ENCODE measurements at regions not wholly inside any gene's neighbourhood (a gene's known extent, or its start where the extent isn't known, plus 50 kb on each side); places are given as distances from the start of the nearest gene placed in this dataset.

DNA sequence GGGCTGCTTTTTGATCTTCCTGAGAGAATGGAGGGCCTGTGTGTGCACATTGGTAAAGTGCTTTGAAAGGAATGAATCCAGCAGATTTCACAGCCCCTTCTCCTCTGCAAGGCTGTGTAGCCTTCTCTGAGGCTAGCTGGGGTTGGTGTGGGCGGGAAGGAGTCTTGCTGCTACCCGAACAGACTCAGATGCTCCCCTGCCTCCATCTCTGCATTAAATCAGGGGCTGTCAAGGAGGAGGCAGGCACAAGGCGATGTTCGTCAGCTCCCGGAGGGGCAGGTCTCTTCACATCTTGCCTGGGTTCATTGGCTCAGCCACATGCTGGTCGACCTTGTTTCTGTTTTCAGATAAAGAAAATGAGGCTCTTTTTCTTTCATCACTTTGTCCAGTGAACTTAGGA is 291.5 kb upstream of the SULF2 start:
- Histone ChIP-seq H3K79me2 (ENCODE audit: control insufficient read depth, low read length) (no peaks in the 10 kb centered on the region; the same call in 1 of the 2 replicates), H3K36me3 (ENCODE audit: control insufficient read depth, low read length) (no peaks in the 10 kb centered on the region), H3K4me3 (ENCODE audit: low read length) (no peak overlapping the region), H3K9me3 (ENCODE audit: control insufficient read depth, insufficient read depth, low read length) (no peaks in the 10 kb centered on the region), H4K20me1 (ENCODE audit: control insufficient read depth, insufficient read depth, low read depth, low read length) (no peaks in the 10 kb centered on the region), H3K4me2 (ENCODE audit: low read length) (no peak overlapping the region), H3F3A (ENCODE audit: control insufficient read depth, insufficient read depth) (no peaks in the 10 kb centered on the region), H3K9me2 (replicated peaks; ENCODE audit: control insufficient read depth, low read length) (no peaks in the 10 kb centered on the region), H3K4me1 (ENCODE audit: control insufficient read depth, low read length) (no peaks in the 10 kb centered on the region), H3K27me3 (ENCODE audit: control insufficient read depth, low read length) (no peaks in the 10 kb centered on the region; the same call in 1 of the 2 replicates), H3K27ac (ENCODE audit: low read depth, low read length) (no peak overlapping the region)
- no peak for TF ChIP-seq EZH2phosphoT487 (IDR thresholded peaks at IDR 0.05; ENCODE audit: borderline replicate concordance, low read length)
- TF ChIP-seq, protein P1, sequence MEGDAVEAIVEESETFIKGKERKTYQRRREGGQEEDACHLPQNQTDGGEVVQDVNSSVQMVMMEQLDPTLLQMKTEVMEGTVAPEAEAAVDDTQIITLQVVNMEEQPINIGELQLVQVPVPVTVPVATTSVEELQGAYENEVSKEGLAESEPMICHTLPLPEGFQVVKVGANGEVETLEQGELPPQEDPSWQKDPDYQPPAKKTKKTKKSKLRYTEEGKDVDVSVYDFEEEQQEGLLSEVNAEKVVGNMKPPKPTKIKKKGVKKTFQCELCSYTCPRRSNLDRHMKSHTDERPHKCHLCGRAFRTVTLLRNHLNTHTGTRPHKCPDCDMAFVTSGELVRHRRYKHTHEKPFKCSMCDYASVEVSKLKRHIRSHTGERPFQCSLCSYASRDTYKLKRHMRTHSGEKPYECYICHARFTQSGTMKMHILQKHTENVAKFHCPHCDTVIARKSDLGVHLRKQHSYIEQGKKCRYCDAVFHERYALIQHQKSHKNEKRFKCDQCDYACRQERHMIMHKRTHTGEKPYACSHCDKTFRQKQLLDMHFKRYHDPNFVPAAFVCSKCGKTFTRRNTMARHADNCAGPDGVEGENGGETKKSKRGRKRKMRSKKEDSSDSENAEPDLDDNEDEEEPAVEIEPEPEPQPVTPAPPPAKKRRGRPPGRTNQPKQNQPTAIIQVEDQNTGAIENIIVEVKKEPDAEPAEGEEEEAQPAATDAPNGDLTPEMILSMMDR (IDR thresholded peaks at IDR 0.05; ENCODE audit: low read depth, low read length, poor library complexity, severe bottlenecking), result no peak

DNA sequence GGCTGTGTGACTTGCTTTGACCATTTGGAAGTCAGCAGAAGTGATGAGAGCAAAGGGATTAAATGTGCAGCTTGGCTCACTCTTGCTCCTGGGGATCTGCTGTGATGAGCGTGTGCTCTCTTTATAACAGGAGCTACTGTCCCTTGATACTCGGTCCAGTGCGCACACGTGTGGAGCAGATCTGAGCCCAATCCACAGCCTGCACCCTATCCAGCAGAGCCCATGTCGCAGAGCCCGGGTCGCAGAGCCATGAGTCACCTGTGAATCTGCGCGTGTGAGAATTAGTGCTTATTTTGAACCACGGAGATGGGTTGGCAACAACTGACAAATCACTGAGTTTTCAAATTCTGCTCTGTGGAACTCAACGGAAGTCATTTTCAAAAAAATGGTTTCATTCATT is 291.0 kb upstream of the SULF2 start:
- Histone ChIP-seq H3K27ac (ENCODE audit: low read depth, low read length) (no peak overlapping the region), H3K27me3 (ENCODE audit: control insufficient read depth, low read length) (no peaks in the 10 kb centered on the region; the same call in 1 of the 2 replicates), H4K20me1 (ENCODE audit: control insufficient read depth, insufficient read depth, low read depth, low read length) (no peaks in the 10 kb centered on the region), H3K9me3 (ENCODE audit: control insufficient read depth, insufficient read depth, low read length) (no peaks in the 10 kb centered on the region), H3K4me2 (ENCODE audit: low read length) (no peak overlapping the region), H3K4me3 (ENCODE audit: low read length) (no peak overlapping the region), H3K4me1 (ENCODE audit: control insufficient read depth, low read length) (no peaks in the 10 kb centered on the region), H3K9me2 (replicated peaks; ENCODE audit: control insufficient read depth, low read length) (no peaks in the 10 kb centered on the region), H3K79me2 (ENCODE audit: control insufficient read depth, low read length) (no peaks in the 10 kb centered on the region; the same call in 1 of the 2 replicates), H3F3A (ENCODE audit: control insufficient read depth, insufficient read depth) (no peaks in the 10 kb centered on the region), H3K36me3 (ENCODE audit: control insufficient read depth, low read length) (no peaks in the 10 kb centered on the region)
- TF ChIP-seq, protein P1 (IDR thresholded peaks at IDR 0.05; ENCODE audit: low read depth, low read length, poor library complexity, severe bottlenecking), result no peak
- TF ChIP-seq EZH2phosphoT487 (IDR thresholded peaks at IDR 0.05; ENCODE audit: borderline replicate concordance, low read length), result no peak

DNA sequence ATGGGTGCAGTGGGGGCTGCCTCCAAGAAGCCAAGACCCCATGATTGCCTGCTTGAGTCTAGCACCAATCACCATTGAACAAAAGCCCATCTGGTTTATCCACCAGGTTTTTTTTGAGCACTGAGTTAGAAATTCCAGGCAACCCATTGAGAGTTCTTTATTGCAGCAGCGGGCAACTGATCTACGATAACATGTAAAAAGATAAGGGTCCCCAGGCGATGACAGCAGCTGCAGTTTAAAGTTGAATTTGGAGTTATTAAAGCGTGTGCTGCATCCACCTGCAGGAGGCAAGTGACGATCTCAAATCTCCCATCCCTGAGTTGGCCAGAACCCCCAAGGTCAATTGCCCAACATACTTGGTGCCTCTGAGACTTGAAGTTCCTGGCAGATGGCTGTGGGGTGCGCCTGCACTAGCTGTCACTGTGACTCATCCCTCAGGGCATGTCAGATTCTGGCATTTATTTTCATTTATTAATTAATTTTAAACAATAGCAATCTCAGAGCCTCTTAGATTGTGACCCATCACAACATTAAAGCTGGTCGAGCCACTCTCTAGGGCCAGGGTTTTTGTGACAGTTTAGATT is 290.4 kb upstream of the SULF2 start:
- TF ChIP-seq, protein P1 (IDR thresholded peaks at IDR 0.05; ENCODE audit: low read depth, low read length, poor library complexity, severe bottlenecking), result no peak
- TF ChIP-seq EZH2phosphoT487 (IDR thresholded peaks at IDR 0.05; ENCODE audit: borderline replicate concordance, low read length), result no peak
- Histone ChIP-seq H3K79me2 (ENCODE audit: control insufficient read depth, low read length) (no peaks in the 10 kb centered on the region; the same call in 1 of the 2 replicates), H3K9me2 (replicated peaks; ENCODE audit: control insufficient read depth, low read length) (no peaks in the 10 kb centered on the region), H3F3A (ENCODE audit: control insufficient read depth, insufficient read depth) (no peaks in the 10 kb centered on the region), H3K27me3 (ENCODE audit: control insufficient read depth, low read length) (no peaks in the 10 kb centered on the region; the same call in 1 of the 2 replicates), H3K4me2 (ENCODE audit: low read length) (no peak overlapping the region), H3K4me1 (ENCODE audit: control insufficient read depth, low read length) (no peaks in the 10 kb centered on the region), H4K20me1 (ENCODE audit: control insufficient read depth, insufficient read depth, low read depth, low read length) (no peaks in the 10 kb centered on the region), H3K9me3 (ENCODE audit: control insufficient read depth, insufficient read depth, low read length) (no peaks in the 10 kb centered on the region), H3K27ac (ENCODE audit: low read depth, low read length) (no peak overlapping the region), H3K36me3 (ENCODE audit: control insufficient read depth, low read length) (no peaks in the 10 kb centered on the region), H3K4me3 (ENCODE audit: low read length) (no peak overlapping the region)
